HuH-7.5 (cell line): ENCODE measurements at regions not wholly inside any gene's neighbourhood (a gene's known extent, or its start where the extent isn't known, plus 50 kb on each side); places are given as distances from the start of the nearest gene placed in this dataset.

Experiments
- DNase-seq: peaks from one replicate; pipeline ENCODE4 v3.0.0; 2011; ENCODE audit warnings: low spot score

DNA sequence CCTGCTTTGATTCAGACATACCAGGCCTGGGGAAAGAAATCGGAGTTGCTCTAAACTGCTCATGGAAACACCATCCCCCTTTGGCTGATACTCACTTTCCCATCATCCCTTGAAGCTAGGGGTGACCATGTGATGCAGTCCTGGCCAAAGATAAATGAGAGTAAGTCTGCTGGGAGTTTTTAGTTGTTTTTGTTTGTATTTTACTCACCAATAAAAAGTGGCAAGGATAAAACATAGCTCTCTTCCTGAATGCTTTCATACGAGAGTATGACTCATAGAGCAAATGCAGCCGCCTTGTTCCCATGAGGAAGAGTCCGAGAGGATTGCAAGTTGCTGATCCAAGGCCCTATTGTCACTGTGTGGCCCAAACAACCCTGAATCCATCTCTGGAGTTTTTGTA lies 126.4 kb upstream of the TMEM132C start:
- DNase-seq = no peak

- DNase-seq = no peak
Observed at GRCh38 chr12:128150961-128151360, 116.0 kb upstream of the TMEM132C start.

DNA sequence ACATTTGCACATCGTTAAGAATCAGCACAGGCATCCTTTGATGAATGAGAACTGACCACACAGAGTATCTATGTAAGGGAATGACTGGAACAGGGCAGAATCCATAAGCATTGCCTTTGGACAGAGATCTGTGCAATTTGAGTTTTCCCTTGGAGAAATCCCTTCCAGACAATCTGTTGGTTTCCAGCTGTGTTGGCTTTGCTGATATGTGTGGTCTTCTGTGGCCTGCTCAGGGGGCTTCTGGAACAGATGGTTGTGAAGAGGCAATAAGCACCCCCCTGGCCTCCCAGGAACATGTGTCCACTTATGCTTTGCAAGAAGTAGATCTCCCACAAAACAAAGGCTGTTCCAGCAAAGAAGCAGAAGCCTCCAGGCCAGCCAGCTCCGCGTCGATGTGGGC lies 111.4 kb upstream of the TMEM132C start:
- no peak for DNase-seq

DNA sequence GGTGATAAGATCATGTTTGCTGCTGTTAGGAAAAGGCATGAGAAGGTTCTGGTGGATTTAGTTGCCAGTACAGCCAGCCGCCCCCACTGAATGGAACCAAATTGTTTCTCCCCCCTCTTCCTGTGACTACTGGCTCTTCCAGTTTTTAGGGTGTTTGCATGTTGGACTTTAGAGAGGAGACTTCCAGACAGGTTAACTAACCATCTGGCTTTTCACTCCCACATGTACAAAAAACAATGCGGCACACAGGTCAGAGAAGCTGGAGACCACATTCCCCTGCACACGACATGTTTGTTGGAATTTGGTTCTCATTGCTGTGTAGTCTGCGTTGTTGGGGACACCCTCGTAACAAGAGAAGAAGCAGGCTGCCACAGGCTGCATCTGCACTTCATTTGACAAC lies 103.9 kb upstream of the TMEM132C start:
- no peak for DNase-seq

GRCh38 chr12:128164533-128164932 lies 102.4 kb upstream of the TMEM132C start:
- DNase-seq = no peak

GRCh38 chr12:128165387-128165786 lies 101.6 kb upstream of the TMEM132C start:
- no peak for DNase-seq

DNA sequence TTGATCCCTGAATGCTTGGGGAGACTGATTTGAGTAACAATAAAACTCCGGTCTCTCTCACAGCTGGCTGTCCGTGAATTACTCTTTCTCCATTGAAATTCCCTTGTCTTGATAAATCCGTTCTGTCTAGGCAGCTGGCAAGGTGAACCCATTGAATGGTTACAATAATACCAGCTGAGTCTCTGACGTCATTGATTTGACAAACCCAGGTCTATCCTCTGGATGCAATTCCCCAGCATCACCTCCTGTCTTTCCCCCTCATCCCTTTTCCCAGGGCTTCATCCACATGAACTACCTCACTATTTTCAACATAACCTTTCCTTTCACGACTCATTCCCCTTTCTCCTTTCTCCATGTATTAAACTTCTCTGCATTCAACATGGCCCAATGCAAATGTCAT lies 98.7 kb upstream of the TMEM132C start:
- no peak for DNase-seq

GRCh38 chr12:128170181-128170580 lies 96.8 kb upstream of the TMEM132C start:
- no peak for DNase-seq

- DNase-seq = no peak
Observed at GRCh38 chr12:128178565-128178964, 88.4 kb upstream of the TMEM132C start.

DNA sequence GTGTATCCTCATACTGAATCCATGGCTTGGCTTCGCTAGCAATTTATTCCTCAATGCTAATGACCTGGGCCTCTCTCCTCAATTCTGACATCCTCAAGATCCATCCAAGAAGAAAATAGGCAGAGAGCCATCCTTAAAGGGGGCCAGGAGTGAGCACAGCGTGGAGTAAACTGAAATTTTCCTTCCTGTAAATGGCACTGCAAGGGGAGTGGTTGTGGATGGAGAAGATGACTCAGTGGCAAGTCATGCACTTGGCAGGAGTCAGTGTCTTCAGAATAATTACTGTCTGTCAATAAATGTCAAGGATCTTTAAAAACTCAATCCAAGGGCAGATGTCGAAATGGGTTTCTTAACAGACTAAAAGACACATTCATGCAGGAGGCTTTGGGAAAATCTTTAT lies 88.0 kb upstream of the TMEM132C start:
- no peak for DNase-seq

DNA sequence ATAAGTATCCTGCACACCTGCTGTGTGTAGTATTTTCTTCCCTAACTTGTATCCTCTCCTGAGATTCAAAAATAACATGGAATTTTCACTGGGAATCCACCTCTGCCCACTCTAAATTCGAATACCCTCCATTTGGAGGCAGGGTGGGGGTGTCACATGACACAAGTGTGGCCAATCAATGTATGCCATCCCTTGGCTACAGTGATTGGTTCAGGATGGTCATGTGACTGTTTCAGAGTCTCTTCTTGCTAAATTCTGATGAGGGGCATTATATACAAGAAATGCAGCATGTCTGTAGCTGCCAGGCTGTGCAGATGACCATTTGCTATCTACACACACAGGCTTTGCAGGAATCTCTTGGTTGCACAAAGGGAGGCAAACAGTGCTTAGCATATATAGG lies 86.8 kb upstream of the TMEM132C start:
- DNase-seq = no peak

DNA sequence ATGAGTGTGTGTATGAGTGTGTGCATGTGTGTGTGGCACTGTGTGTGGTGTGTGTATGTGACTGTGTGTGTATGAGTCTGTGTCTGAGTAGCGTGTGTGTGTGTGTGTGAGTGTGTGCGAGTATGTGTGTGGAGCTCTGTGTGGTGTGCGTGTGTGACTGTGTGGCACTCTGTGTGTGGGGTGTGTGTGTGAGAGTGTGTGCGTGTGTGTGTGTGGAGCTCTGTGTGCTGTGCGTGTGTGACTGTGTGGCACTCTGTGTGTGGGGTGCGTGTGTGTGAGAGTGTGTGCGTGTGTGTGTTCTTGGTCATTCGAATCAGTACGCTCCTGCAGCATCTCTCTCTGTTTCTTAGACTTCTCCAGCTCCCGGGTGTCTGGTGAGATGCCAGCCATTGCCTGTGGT lies 76.9 kb upstream of the TMEM132C start:
- no peak for DNase-seq

GRCh38 chr12:128190614-128191013 lies 76.4 kb upstream of the TMEM132C start:
- no peak for DNase-seq

DNA sequence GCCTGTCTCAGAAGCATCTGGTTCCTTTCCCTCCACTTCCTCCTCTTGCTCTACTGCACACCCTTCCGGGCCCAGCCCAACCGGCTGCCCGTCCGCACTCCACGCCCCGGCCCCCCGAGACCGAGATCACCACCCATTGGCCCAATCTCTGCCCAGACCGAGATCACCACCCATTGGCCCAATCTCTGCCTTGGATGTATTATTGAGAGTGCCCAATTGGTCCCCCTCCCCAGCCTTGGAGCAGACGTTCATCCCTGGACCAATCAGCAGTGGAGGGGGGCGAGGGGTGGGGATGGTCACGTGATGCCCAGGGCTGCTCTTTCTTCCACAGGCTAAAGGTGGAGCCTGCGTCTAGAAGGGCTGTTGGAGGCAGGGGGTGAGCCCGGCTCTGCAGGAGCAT lies 75.6 kb upstream of the TMEM132C start:
- no peak for DNase-seq

- DNase-seq = no peak
Observed at GRCh38 chr12:128204711-128205110, 62.3 kb upstream of the TMEM132C start.

DNA sequence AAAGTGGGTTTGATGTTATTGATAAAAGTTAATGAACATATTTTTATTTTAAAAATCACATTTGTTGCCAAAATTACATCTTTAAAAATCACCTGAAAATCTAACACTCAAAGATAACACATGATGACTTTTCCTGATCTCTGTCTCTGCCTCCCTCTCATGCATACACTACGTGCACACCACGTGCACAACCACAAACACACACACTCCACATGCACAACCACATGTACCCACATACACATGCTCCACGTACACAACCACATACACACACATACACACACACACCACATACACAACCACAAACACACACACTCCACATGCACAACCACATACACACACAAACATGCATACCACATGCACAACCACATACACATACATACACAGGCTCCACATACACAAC lies 61.8 kb upstream of the TMEM132C start:
- DNase-seq = no peak

GRCh38 chr12:128205758-128206157 lies 61.2 kb upstream of the TMEM132C start:
- no peak for DNase-seq
